ENCODE measurements at regions not wholly inside any gene's neighbourhood (a gene's known extent, or its start where the extent isn't known, plus 50 kb on each side); places are given as distances from the start of the nearest gene placed in this dataset.

GRCh38 chr15:39530480-39531342, 50.2 kb upstream of the THBS1 start:
- TF ChIP-seq CTCF (IDR thresholded peaks at IDR 0.05 in 8 of 11, conservative IDR thresholded peaks at IDR 0.05 in 3 of 11) (no peak), POLR2A (IDR thresholded peaks at IDR 0.05) (no peak), POLR2AphosphoS5 (IDR thresholded peaks at IDR 0.05) (peak in 1 of 3 donors; percentile 34)

Data from spleen (tissue), 7 donors.